ENCODE measurements at regions not wholly inside any gene's neighbourhood (a gene's known extent, or its start where the extent isn't known, plus 50 kb on each side); places are given as distances from the start of the nearest gene placed in this dataset.

DNA sequence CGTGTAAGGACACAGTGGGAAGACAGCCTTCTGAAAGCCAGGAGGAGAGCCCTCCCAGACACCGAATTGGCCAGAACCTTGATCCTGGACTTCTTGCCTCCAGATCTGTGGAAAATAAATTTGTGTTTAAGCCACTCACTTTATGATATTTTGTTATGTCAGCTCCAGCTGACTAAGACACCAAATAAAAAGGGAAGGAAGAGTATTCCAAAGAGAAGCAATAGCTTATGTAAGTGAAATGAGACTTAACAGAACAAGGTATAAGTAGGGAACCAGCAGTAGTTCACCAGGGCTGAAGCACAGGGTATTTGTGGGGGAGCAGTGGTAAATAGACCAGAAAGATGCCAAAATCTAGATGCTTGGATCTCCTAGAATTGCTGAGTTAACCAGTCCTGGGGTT lies 94.2 kb upstream of the WLS start:
- Histone ChIP-seq H3K27me3 (ENCODE audit: control insufficient read depth, insufficient read depth, low read length) (no peaks in the 10 kb centered on the region), H3K56ac (ENCODE audit: extremely low read depth, insufficient read depth, low read length) (no peak overlapping the region), H3K9me1 (ENCODE audit: insufficient read depth, low read length) (peaks cover 8% of the 10 kb centered on the region), H3K79me1 (ENCODE audit: low read depth in 1 of 2, low read length in 2 of 2) (no peaks in the 10 kb centered on the region), H4K5ac (ENCODE audit: low read depth, low read length) (no peak overlapping the region; the same call in 1 of the 2 replicates), H4K91ac (ENCODE audit: insufficient read depth, low read depth, low read length) (peak overlapping the region; percentile 31; the same call in 1 of the 2 replicates), H3K4ac (ENCODE audit: low read depth, low read length) (no peak overlapping the region; the same call in 1 of the 2 replicates), H3K23ac (ENCODE audit: low read depth, low read length) (no peak overlapping the region), H2AK5ac (ENCODE audit: low read depth, low read length) (no peak overlapping the region), H3K9ac (ENCODE audit: low read depth, low read length) (no peak overlapping the region), H2BK20ac (ENCODE audit: low read depth, low read length) (peak overlapping the region; percentile 2; the same call in 1 of the 2 replicates), H2BK120ac (ENCODE audit: low read depth, low read length) (peak overlapping the region; percentile 16; the same call in 1 of the 2 replicates), H3K4me2 (ENCODE audit: low read depth, low read length) (no peak overlapping the region), H4K8ac (ENCODE audit: low read depth in 2 of 2, low read length in 2 of 2) (no peak overlapping the region), H3K36me3 (ENCODE audit: control insufficient read depth, insufficient read depth, low read length) (no peaks in the 10 kb centered on the region), H3K9me3 (ENCODE audit: control insufficient read depth, insufficient read depth, low read length) (no peaks in the 10 kb centered on the region), H2AK9ac (replicated peaks; ENCODE audit: low read depth, low read length, poor library complexity) (no peak overlapping the region), H3K4me1 (ENCODE audit: control insufficient read depth, insufficient read depth, low read length) (peaks cover 31% of the 10 kb centered on the region), H2AFZ (replicated peaks; ENCODE audit: low read length, poor library complexity) (no peak overlapping the region), H3K14ac (replicated peaks; ENCODE audit: low read depth, low read length) (no peak overlapping the region; the same call in 1 of the 2 replicates), H2BK5ac (ENCODE audit: low read depth, low read length, poor library complexity, severe bottlenecking) (no peak overlapping the region), H4K20me1 (ENCODE audit: insufficient read depth, low read length) (no peaks in the 10 kb centered on the region; the same call in 1 of the 2 replicates), H2BK15ac (ENCODE audit: low read depth, low read length) (0 out of 3 replicates have a peak overlapping the region, but pooled peaks have one; percentile 31), H3K4me3 (ENCODE audit: insufficient read depth, low read depth, low read length) (no peak overlapping the region), H3K27ac (ENCODE audit: insufficient read depth, low read length) (no peak overlapping the region), H3K18ac (ENCODE audit: low read depth, low read length) (peak overlapping the region; percentile 37; the same call in 1 of the 2 replicates)
- ATAC-seq (ENCODE audit: low read depth) (no peak), DNase-seq (no peak)
- CTCF ChIA-PET = interaction anchor here (0.6 kb wide), 1 partner anchor 790 kb away, joined by 5 read pairs; no protein-coding TSS in a partner anchor
- intact Hi-C loops (cut with micrococcal nuclease) = no loop called here
- POLR2A ChIA-PET (ENCODE audit: unreplicated experiment) = interaction anchor here (0.6 kb wide), 1 partner anchor 94 kb away, joined by 35 read pairs; the partner anchor contains the start of gene WLS
- WGBS, 2 experiments (ENCODE audit: extremely low coverage in 2 of 2, insufficient read length in 1 of 2) = no CpG with 5 or more reads among the region's 2 CpGs
- BruUV-seq (replicated peaks) = no TSS peak
- dilution Hi-C loops (cut with HindIII; ENCODE audit: low sequenced_read_pairs, unreplicated experiment) = no loop called here
- TF ChIP-seq NFE2L2 (IDR thresholded peaks at IDR 0.05; ENCODE audit: low read depth, low read length) (no peak), USF2 (IDR thresholded peaks at IDR 0.05; ENCODE audit: low read depth, low read length) (no peak), CHD1 (IDR thresholded peaks at IDR 0.05; ENCODE audit: low read depth, low read length) (no peak), CTCF (conservative IDR thresholded peaks at IDR 0.05; ENCODE audit: low read depth, low read length) (no peak), MXI1 (IDR thresholded peaks at IDR 0.05; ENCODE audit: borderline replicate concordance, low read depth, low read length) (no peak), CEBPB (IDR thresholded peaks at IDR 0.05; ENCODE audit: low read depth, low read length) (no peak), RAD21 (IDR thresholded peaks at IDR 0.05; ENCODE audit: low read length) (no peak), MAFK (IDR thresholded peaks at IDR 0.05; ENCODE audit: low read depth, low read length) (no peak), RCOR1 (IDR thresholded peaks at IDR 0.05; ENCODE audit: insufficient replicate concordance, low read length) (no peak), FOS (IDR thresholded peaks at IDR 0.05; ENCODE audit: low read depth, low read length) (no peak), POLR2A (IDR thresholded peaks at IDR 0.05; ENCODE audit: low read depth, low read length) (no peak)
- TF ChIP-seq, protein P1, sequence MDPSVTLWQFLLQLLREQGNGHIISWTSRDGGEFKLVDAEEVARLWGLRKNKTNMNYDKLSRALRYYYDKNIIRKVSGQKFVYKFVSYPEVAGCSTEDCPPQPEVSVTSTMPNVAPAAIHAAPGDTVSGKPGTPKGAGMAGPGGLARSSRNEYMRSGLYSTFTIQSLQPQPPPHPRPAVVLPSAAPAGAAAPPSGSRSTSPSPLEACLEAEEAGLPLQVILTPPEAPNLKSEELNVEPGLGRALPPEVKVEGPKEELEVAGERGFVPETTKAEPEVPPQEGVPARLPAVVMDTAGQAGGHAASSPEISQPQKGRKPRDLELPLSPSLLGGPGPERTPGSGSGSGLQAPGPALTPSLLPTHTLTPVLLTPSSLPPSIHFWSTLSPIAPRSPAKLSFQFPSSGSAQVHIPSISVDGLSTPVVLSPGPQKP (IDR thresholded peaks at IDR 0.05; ENCODE audit: borderline replicate concordance, low read depth, low read length) = no peak
- in situ Hi-C loops (cut with MboI; ENCODE audit: low sequenced_read_pairs) = no loop called here

Measured in IMR-90 (cell line).